ENCODE measurements at regions not wholly inside any gene's neighbourhood (a gene's known extent, or its start where the extent isn't known, plus 50 kb on each side); places are given as distances from the start of the nearest gene placed in this dataset.

GRCh38 chr6:104484626-104485025 is 375.1 kb downstream of the HACE1 start (continued):
- no peak for TF ChIP-seq RUNX3 (IDR thresholded peaks at IDR 0.05; ENCODE audit: low read length)
- no peak for TF ChIP-seq TAF1 (IDR thresholded peaks at IDR 0.05; ENCODE audit: borderline replicate concordance, low read depth, low read length)
- no peak for TF ChIP-seq ATF2 (IDR thresholded peaks at IDR 0.05; ENCODE audit: low read length)
- TF ChIP-seq NFIC (IDR thresholded peaks at IDR 0.05; ENCODE audit: low read depth, low read length): no peak
- TF ChIP-seq NR2C2 (IDR thresholded peaks at IDR 0.05; ENCODE audit: borderline replicate concordance, control insufficient read depth, insufficient read length, low read depth): no peak

GRCh38 chr6:104484191-104484590 is 375.5 kb downstream of the HACE1 start:
- ChIA-PET POLR2A (no interaction called here), CTCF (no interaction called here), SMC1A (ENCODE audit: uncharacterized antibody, unreplicated experiment) (no interaction called here), RAD21 (ENCODE audit: unreplicated experiment) (no interaction called here)
- no peaks in the 10 kb centered on the region; a peak in 1 of 4 replicates for H3K27me3 ChIP-seq (replicated peaks in 1 of 2; ENCODE audit: control insufficient read depth in 2 of 2, insufficient read depth in 2 of 2, low read length in 1 of 2)
- no peak overlapping the region for H3K27ac ChIP-seq (ENCODE audit: control insufficient read depth, insufficient read depth)
- in situ Hi-C loops (cut with MboI) (no loop called here), intact Hi-C loops (cut with micrococcal nuclease; ENCODE audit: unreplicated experiment) (no loop called here)
- DNase-seq (ENCODE audit: low read depth, low spot score) (no peak), FAIRE-seq (no peak), ATAC-seq (no peak)
- no peak overlapping the region for H3K4me3 ChIP-seq
- no peaks in the 10 kb centered on the region for H3K9me3 ChIP-seq (replicated peaks; ENCODE audit: control insufficient read depth, insufficient read depth, low read length)
- H4K20me1 ChIP-seq (ENCODE audit: control insufficient read depth, insufficient read depth): no peaks in the 10 kb centered on the region
- 0% methylated on average over 1 of the region's 1 CpG for WGBS (ENCODE audit: insufficient coverage, insufficient replicate concordance, low lambda C conversion rate, missing lambda C conversion rate)
- H3K4me2 ChIP-seq (ENCODE audit: control insufficient read depth, insufficient read depth): no peak overlapping the region
- no peaks in the 10 kb centered on the region for H3K4me1 ChIP-seq (ENCODE audit: control insufficient read depth, insufficient read depth, low read length)
- H2AFZ ChIP-seq (ENCODE audit: control insufficient read depth, low read depth, low read length): no peak overlapping the region
- BruUV-seq (replicated peaks): no TSS peak
- H3K9ac ChIP-seq (ENCODE audit: control insufficient read depth, insufficient read depth, low read length): no peak overlapping the region
- H3K79me2 ChIP-seq (ENCODE audit: control insufficient read depth, insufficient read depth, low read length): no peaks in the 10 kb centered on the region
- H3K36me3 ChIP-seq (ENCODE audit: control insufficient read depth in 2 of 2, insufficient read depth in 2 of 2, low read length in 1 of 2): no peaks in the 10 kb centered on the region
- TF ChIP-seq MLLT1 (IDR thresholded peaks at IDR 0.05): no peak
- TF ChIP-seq BCLAF1 (IDR thresholded peaks at IDR 0.05): no peak
- TF ChIP-seq KDM1A (IDR thresholded peaks at IDR 0.05; ENCODE audit: borderline replicate concordance): no peak
- no peak for TF ChIP-seq DPF2 (IDR thresholded peaks at IDR 0.05)
- no peak for TF ChIP-seq EGR1 (IDR thresholded peaks at IDR 0.05; ENCODE audit: borderline replicate concordance in 1 of 2, low read depth in 2 of 2, low read length in 2 of 2)
- TF ChIP-seq ZZZ3 (IDR thresholded peaks at IDR 0.05; ENCODE audit: control insufficient read depth, insufficient read length, low read depth): no peak
- TF ChIP-seq ZNF217 (IDR thresholded peaks at IDR 0.05): no peak
- TF ChIP-seq RB1 (IDR thresholded peaks at IDR 0.05; ENCODE audit: borderline replicate concordance): no peak
- TF ChIP-seq NR2F1 (conservative IDR thresholded peaks at IDR 0.05): no peak
- no peak for TF ChIP-seq YBX1 (IDR thresholded peaks at IDR 0.05)
- no peak for TF ChIP-seq CBX3 (IDR thresholded peaks at IDR 0.05; ENCODE audit: borderline replicate concordance, low read depth)
- TF ChIP-seq BMI1 (IDR thresholded peaks at IDR 0.05; ENCODE audit: borderline replicate concordance): no peak
- no peak for TF ChIP-seq IKZF2 (IDR thresholded peaks at IDR 0.05)
- TF ChIP-seq NFYB (IDR thresholded peaks at IDR 0.05; ENCODE audit: insufficient read depth, low read depth, low read length): no peak
- no peak for TF ChIP-seq STAT3 (IDR thresholded peaks at IDR 0.05; ENCODE audit: low read depth, low read length)
